HEK293T (cell line): ENCODE measurements at regions not wholly inside any gene's neighbourhood (a gene's known extent, or its start where the extent isn't known, plus 50 kb on each side); places are given as distances from the start of the nearest gene placed in this dataset.

Experiments used
- CTCF ChIA-PET: fragments of 350-600 bp; formaldehyde crosslinking; extraction: SDS; loops from one replicate; lab custom pipeline; 2021; ENCODE audit warnings: antibody characterized with exemption, inconsistent platforms; lab: Yijun Ruan, JAX
- POLR2A ChIA-PET: fragments of 350-600 bp; formaldehyde crosslinking; extraction: SDS; loops from one replicate; lab custom pipeline; 2020; ENCODE audit warnings: antibody characterized with exemption, inconsistent platforms; lab: Yijun Ruan, JAX
- DNase-seq: peaks from one replicate; pipeline ENCODE4 v3.0.0; 2012; ENCODE audit warnings: mixed read lengths; ENCODE audit errors: extremely low spot score
- ARNT ChIP-seq: fragments of 450-650 bp; IDR thresholded peaks from 2 replicates; pipeline ENCODE4 v1.6.1; 2017; ENCODE audit warnings: mild to moderate bottlenecking
- BHLHE40 ChIP-seq: fragments of 450-650 bp; IDR thresholded peaks from 2 replicates; pipeline ENCODE4 v1.6.1; 2016; ENCODE audit warnings: mild to moderate bottlenecking, moderate library complexity, borderline replicate concordance
- CTBP1 ChIP-seq: fragments of 450-650 bp; IDR thresholded peaks from 2 replicates; pipeline ENCODE4 v1.6.1; 2016; ENCODE audit warnings: borderline replicate concordance
- ELF4 ChIP-seq: fragments of 450-650 bp; IDR thresholded peaks from 2 replicates; pipeline ENCODE4 v1.6.1; 2017; ENCODE audit warnings: antibody characterized with exemption
- FOXA1 ChIP-seq: fragments of 450-650 bp; IDR thresholded peaks from 2 replicates; pipeline ENCODE4 v1.6.1; 2016; ENCODE audit warnings: mild to moderate bottlenecking
- FOXK2 ChIP-seq: fragments of 450-650 bp; IDR thresholded peaks from 2 replicates; pipeline ENCODE4 v1.6.1; 2016; ENCODE audit warnings: mild to moderate bottlenecking
- FOXM1 ChIP-seq: fragments of 450-650 bp; IDR thresholded peaks from 2 replicates; pipeline ENCODE4 v1.6.1; 2017; ENCODE audit warnings: mild to moderate bottlenecking, borderline replicate concordance
- HDGF ChIP-seq: fragments of 450-650 bp; IDR thresholded peaks from 2 replicates; pipeline ENCODE4 v1.6.1; 2017; ENCODE audit warnings: antibody characterized with exemption, borderline replicate concordance
- L3MBTL2 ChIP-seq: fragments of 450-650 bp; conservative IDR thresholded peaks from 2 replicates; pipeline ENCODE4 v1.6.1; 2016; ENCODE audit warnings: mild to moderate bottlenecking
- LEF1 ChIP-seq: fragments of 450-650 bp; IDR thresholded peaks from 2 replicates; pipeline ENCODE4 v1.6.1; 2017; ENCODE audit warnings: mild to moderate bottlenecking, borderline replicate concordance
- NFRKB ChIP-seq: fragments of 450-650 bp; IDR thresholded peaks from 2 replicates; pipeline ENCODE4 v1.6.1; 2016; ENCODE audit warnings: mild to moderate bottlenecking, moderate library complexity
- PKNOX1 ChIP-seq: fragments of 450-650 bp; IDR thresholded peaks from 2 replicates; pipeline ENCODE4 v1.6.1; 2016
- SP1 ChIP-seq: fragments of 450-650 bp; IDR thresholded peaks from 2 replicates; pipeline ENCODE4 v1.6.1; 2017
- SUZ12 ChIP-seq: fragments of 450-650 bp; IDR thresholded peaks from 2 replicates; pipeline ENCODE4 v1.6.1; 2016; ENCODE audit warnings: mild to moderate bottlenecking
- TARDBP ChIP-seq: fragments of 450-650 bp; IDR thresholded peaks from 2 replicates; pipeline ENCODE4 v1.6.1; 2016
- ZNF384 ChIP-seq: fragments of 450-650 bp; IDR thresholded peaks from 2 replicates; pipeline ENCODE4 v1.6.1; 2016

DNA sequence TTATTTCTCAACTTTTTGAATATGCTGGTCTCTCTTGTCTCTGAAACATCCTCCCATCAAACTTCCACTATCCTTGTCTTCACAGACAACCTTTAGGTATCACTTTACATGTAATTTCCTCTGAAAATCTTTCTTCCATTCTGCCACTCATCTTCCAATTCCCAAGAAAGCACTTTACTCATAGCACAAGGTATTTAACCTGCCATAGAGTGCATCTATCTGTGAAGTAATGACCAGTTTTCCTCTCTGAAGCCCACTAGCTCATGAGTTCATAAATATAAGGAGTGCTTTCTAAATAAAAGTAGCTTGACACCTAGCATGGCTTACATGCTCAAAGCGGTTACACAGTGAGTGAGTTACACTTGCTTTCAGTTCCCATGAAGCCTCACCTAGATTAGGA, 160.7 kb upstream of the CMC1 start:
- ChIA-PET POLR2A (no interaction called here), CTCF (no interaction called here)
- TF ChIP-seq BHLHE40 (no peak), FOXA1 (no peak), ELF4 (no peak)
- DNase-seq = no peak

DNA sequence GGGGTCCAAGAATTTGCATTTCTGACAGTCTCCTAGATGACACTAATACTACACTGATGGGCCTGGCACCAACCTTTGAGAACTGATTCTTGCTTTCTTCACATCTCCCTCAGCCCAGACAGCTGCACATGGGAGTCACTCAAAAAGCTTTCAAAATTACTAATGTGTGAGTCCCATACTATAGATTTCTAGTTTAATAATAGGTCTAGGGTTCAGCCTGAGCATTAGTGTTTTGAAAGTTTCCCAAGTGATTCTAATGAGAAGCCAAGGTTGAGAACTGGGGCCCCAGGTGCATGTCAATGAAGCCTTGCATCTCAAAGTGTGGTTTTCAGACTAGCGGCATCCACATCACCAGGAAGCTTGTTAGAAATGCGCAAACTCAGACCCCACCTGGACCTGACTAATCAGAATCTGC, 159.9 kb upstream of the CMC1 start:
- no peak for DNase-seq
- POLR2A ChIA-PET = no interaction called here
- TF ChIP-seq ARNT (no peak), ZNF384 (no peak), SUZ12 (no peak), SP1 (no peak), HDGF (no peak), L3MBTL2 (no peak), BHLHE40 (no peak), FOXM1 (no peak), FOXK2 (no peak), FOXA1 (no peak), ELF4 (no peak), TARDBP (no peak), PKNOX1 (no peak), NFRKB (no peak), CTBP1 (no peak), LEF1 (no peak)
- CTCF ChIA-PET = no interaction called here

- TF ChIP-seq ZNF384 (no peak), L3MBTL2 (no peak), CTBP1 (no peak), FOXM1 (no peak), SP1 (no peak), SUZ12 (no peak), PKNOX1 (no peak), ELF4 (no peak), NFRKB (no peak), BHLHE40 (no peak), HDGF (no peak), FOXK2 (no peak), FOXA1 (no peak), TARDBP (no peak), ARNT (no peak), LEF1 (no peak)
- ChIA-PET CTCF (no interaction called here), POLR2A (no interaction called here)
- DNase-seq = no peak
Measured at GRCh38 chr3:28087591-28087990, 153.8 kb upstream of the CMC1 start.

DNA sequence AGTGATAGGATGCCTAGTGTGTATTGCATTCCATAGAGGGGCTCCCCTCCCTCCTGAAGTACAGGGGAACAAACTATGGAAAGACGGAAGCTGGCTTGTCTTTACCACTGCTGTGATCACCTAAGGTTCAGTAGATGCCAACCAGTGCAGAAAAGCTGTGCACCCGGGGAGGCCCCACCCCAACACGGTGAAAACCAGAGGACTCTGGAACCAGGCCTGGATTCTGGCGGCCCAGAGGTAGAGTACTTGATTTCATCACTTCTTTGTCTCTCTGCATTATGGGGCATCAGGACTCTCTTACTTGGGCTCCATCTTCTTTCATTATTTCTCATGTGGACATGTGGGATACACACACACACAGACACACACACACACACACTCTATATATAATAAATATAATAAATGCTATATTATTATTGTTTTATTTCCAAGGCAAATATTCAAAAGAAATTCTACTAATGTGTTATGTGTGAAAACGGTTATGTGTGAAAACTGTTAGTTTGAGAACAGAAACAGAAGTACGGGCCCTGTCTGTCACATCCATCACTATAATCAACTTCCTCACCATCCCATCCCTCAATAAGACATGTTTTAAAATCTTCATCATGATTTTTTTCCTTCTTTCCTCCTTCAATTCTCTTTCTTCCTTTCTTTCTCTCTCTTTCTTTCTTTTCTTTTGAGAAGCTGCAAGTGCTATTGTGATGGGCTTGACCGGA, 152.4 kb upstream of the CMC1 start:
- ChIA-PET CTCF (no interaction called here), POLR2A (no interaction called here)
- TF ChIP-seq ZNF384 (no peak), TARDBP (no peak), L3MBTL2 (no peak), SUZ12 (no peak), ARNT (no peak), FOXA1 (no peak)
- no peak for DNase-seq

- DNase-seq = no peak
- TF ChIP-seq ZNF384 (no peak), CTBP1 (no peak), FOXA1 (no peak), FOXM1 (no peak), HDGF (no peak), TARDBP (no peak), SP1 (no peak), ARNT (no peak), FOXK2 (no peak), ELF4 (no peak), NFRKB (no peak), BHLHE40 (no peak), PKNOX1 (no peak), SUZ12 (no peak), L3MBTL2 (no peak), LEF1 (no peak)
- ChIA-PET CTCF (interaction anchor here (0.5 kb wide), 1 partner anchor 666 kb away, joined by 4 read pairs; no protein-coding TSS in a partner anchor), POLR2A (no interaction called here)
Measured at GRCh38 chr3:28089527-28089897, 151.9 kb upstream of the CMC1 start.

- POLR2A ChIA-PET = no interaction called here
- CTCF ChIA-PET = no interaction called here
- DNase-seq = no peak
- TF ChIP-seq L3MBTL2 = no peak
- no peak for TF ChIP-seq LEF1
- TF ChIP-seq SP1 = no peak
Measured at GRCh38 chr3:28099296-28099695, 142.1 kb upstream of the CMC1 start.
